HG02973 (cell line): ENCODE measurements at regions not wholly inside any gene's neighbourhood (a gene's known extent, or its start where the extent isn't known, plus 50 kb on each side); places are given as distances from the start of the nearest gene placed in this dataset.

ENCODE experiments used
- ATAC-seq: cut with Tn5 transposase; IDR thresholded peaks from one replicate; pipeline ENCODE4 v1.9.1; 2021; ENCODE audit warnings: moderate library complexity; ENCODE audit not compliant: unreplicated experiment

- no peak for ATAC-seq
These were observed 462.0 kb upstream of the ARID1B start for GRCh38 chr6:156315146-156315545.

- ATAC-seq: no peak
These were observed 464.1 kb upstream of the ARID1B start for GRCh38 chr6:156313037-156313436.

GRCh38 chr6:156311291-156311690, 465.9 kb upstream of the ARID1B start:
- no peak for ATAC-seq

- no peak for ATAC-seq
These were observed 466.5 kb upstream of the ARID1B start for GRCh38 chr6:156310701-156311100.

GRCh38 chr6:156309017-156309416, 468.2 kb upstream of the ARID1B start:
- no peak for ATAC-seq

- no peak for ATAC-seq
These were observed 468.6 kb upstream of the ARID1B start for GRCh38 chr6:156308604-156309003.

- ATAC-seq: no peak
These were observed 470.6 kb upstream of the ARID1B start for GRCh38 chr6:156306531-156306930.

GRCh38 chr6:156283091-156283490, 494.1 kb upstream of the ARID1B start:
- no peak for ATAC-seq

GRCh38 chr6:156282087-156282486, 495.1 kb upstream of the ARID1B start:
- ATAC-seq: no peak

GRCh38 chr6:156281266-156281665, 495.9 kb upstream of the ARID1B start:
- no peak for ATAC-seq

GRCh38 chr6:156280065-156280464, 497.1 kb upstream of the ARID1B start:
- ATAC-seq: no peak

GRCh38 chr6:156279261-156279969, 497.8 kb upstream of the ARID1B start:
- peak; percentile 68 for ATAC-seq

GRCh38 chr6:156273065-156273711, 504.0 kb upstream of the ARID1B start:
- ATAC-seq: no peak

- ATAC-seq: no peak
These were observed 507.3 kb upstream of the ARID1B start for GRCh38 chr6:156269751-156270369.

- ATAC-seq: no peak
These were observed 508.3 kb upstream of the ARID1B start for GRCh38 chr6:156268849-156269248.

GRCh38 chr6:156262014-156262413, 515.2 kb upstream of the ARID1B start:
- ATAC-seq: no peak

- ATAC-seq: no peak
These were observed 516.4 kb upstream of the ARID1B start for GRCh38 chr6:156260815-156261214.

- ATAC-seq: no peak
These were observed 518.2 kb upstream of the ARID1B start for GRCh38 chr6:156258981-156259380.

- no peak for ATAC-seq
These were observed 521.0 kb upstream of the ARID1B start for GRCh38 chr6:156256161-156256560.

- no peak for ATAC-seq
These were observed 522.9 kb upstream of the ARID1B start for GRCh38 chr6:156254240-156254639.

- no peak for ATAC-seq
These were observed 526.6 kb upstream of the ARID1B start for GRCh38 chr6:156250593-156250992.

GRCh38 chr6:156242206-156242605, 535.0 kb upstream of the ARID1B start:
- ATAC-seq: no peak
